BJ (cell line): ENCODE measurements at regions not wholly inside any gene's neighbourhood (a gene's known extent, or its start where the extent isn't known, plus 50 kb on each side); places are given as distances from the start of the nearest gene placed in this dataset.
"Not testable (repeated sequence)": the region's sequence is repeated elsewhere in the genome, so short reads cannot be mapped to it uniquely, and the experiment has no call there.

Experiments
- CTCF ChIA-PET: fragments of 350-600 bp; formaldehyde crosslinking; extraction: SDS; loops from one replicate; lab custom pipeline; 2021; ENCODE audit warnings: antibody characterized with exemption, inconsistent platforms; lab: Yijun Ruan, JAX
- POLR2A ChIA-PET: fragments of 300-600 bp; sonication (Branson Sonifier 250); formaldehyde crosslinking; extraction: SDS; loops from one replicate; lab custom pipeline; 2021; ENCODE audit warnings: antibody characterized with exemption; lab: Charles Lee
- DNase-seq: peaks from one replicate; pipeline ENCODE4 v3.0.0-alpha.2; 2011; ENCODE audit warnings: low read depth
- H3K27me3 ChIP-seq: 2 replicates; pipeline ENCODE4 v1.6.0; 2011; ENCODE audit warnings: low read length; ENCODE audit not compliant: control insufficient read depth, insufficient read depth
- H3K36me3 ChIP-seq: 2 replicates; pipeline ENCODE4 v1.5.1; 2011; ENCODE audit warnings: low read length; ENCODE audit not compliant: control insufficient read depth, insufficient read depth
- H3K4me3 ChIP-seq: 2 replicates; pipeline ENCODE4 v1.5.1; 2011; ENCODE audit warnings: low read depth, mild to moderate bottlenecking, control low read depth, low read length
- TF ChIP-seq, protein P1 (sequence below): IDR thresholded peaks from 2 replicates; pipeline ENCODE4 v1.5.1; 2011; ENCODE audit warnings: low read depth, mild to moderate bottlenecking, control low read depth, inconsistent platforms, low read length, moderate library complexity; ENCODE audit not compliant: insufficient read depth

DNA sequence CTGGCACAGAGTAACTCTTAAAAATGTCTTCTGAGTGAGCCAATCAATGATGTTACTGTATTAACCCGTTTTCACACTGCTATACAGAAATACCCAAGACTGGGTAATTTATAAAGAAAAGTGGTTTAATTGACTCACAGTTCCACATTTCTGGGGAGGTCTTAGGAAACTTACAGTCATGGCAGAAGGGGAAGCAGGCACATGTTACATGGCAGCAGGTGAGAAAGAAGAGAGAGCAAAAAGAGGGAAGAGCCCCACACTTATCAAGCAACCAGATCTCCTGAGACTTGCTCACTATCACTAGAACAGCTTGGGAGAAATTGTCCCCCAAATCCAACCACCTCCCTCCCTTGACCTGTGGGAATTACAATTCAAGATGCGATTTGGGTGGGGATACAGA lies 97.6 kb upstream of the MIR17HG start:
- ChIA-PET CTCF (no interaction called here), POLR2A (no interaction called here)
- TF ChIP-seq, protein P1, sequence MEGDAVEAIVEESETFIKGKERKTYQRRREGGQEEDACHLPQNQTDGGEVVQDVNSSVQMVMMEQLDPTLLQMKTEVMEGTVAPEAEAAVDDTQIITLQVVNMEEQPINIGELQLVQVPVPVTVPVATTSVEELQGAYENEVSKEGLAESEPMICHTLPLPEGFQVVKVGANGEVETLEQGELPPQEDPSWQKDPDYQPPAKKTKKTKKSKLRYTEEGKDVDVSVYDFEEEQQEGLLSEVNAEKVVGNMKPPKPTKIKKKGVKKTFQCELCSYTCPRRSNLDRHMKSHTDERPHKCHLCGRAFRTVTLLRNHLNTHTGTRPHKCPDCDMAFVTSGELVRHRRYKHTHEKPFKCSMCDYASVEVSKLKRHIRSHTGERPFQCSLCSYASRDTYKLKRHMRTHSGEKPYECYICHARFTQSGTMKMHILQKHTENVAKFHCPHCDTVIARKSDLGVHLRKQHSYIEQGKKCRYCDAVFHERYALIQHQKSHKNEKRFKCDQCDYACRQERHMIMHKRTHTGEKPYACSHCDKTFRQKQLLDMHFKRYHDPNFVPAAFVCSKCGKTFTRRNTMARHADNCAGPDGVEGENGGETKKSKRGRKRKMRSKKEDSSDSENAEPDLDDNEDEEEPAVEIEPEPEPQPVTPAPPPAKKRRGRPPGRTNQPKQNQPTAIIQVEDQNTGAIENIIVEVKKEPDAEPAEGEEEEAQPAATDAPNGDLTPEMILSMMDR: no peak
- H3K27me3 ChIP-seq: no peaks in the 10 kb centered on the region
- H3K36me3 ChIP-seq: no peaks in the 10 kb centered on the region
- DNase-seq: no peak
- H3K4me3 ChIP-seq: no peak overlapping the region

DNA sequence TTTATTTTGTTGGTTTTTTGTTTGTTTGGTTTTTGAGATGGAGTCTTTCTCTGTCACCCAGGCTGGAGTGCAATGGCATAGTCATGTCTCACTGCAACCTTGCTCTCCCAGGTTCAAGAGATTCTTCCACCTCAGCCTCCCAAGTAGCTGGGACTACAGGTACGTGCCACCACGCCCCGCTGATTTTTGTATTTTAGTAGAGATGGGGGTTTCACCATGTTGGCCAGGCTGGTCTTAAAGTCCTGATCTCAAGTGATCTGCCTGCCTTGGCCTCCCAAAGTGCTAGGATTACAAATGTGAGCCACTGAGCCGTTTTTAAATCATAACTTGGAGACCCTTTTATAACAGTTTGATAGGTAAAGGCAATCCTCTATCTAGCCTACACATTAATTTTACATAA lies 95.9 kb upstream of the MIR17HG start:
- H3K36me3 ChIP-seq, POLR2A ChIA-PET, H3K27me3 ChIP-seq, H3K4me3 ChIP-seq, CTCF ChIA-PET, DNase-seq: not testable (repeated sequence)

DNA sequence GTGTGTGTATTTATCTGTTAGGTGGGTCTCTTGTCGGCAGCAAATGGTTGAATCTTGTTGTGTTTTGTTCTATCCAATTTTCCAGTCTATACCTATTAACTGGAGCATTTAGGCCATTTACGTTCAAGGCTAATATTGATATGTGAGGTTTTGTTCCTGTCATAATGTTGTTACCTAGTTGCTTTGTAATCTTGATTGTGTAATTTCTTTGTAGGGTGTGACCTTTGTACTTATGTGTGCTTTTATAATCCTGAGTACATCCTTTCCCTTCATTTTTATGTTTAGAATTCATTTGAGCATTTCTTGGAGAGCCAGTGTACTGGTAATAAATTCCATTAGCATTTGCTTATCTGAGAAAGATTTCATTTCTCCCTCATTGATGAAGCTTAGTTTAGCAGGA lies 83.0 kb upstream of the MIR17HG start:
- Histone ChIP-seq H3K4me3 (no peak overlapping the region), H3K36me3 (no peaks in the 10 kb centered on the region), H3K27me3 (no peaks in the 10 kb centered on the region)
- TF ChIP-seq, protein P1: no peak
- DNase-seq: no peak
- POLR2A ChIA-PET: no interaction called here
- CTCF ChIA-PET: no interaction called here

DNA sequence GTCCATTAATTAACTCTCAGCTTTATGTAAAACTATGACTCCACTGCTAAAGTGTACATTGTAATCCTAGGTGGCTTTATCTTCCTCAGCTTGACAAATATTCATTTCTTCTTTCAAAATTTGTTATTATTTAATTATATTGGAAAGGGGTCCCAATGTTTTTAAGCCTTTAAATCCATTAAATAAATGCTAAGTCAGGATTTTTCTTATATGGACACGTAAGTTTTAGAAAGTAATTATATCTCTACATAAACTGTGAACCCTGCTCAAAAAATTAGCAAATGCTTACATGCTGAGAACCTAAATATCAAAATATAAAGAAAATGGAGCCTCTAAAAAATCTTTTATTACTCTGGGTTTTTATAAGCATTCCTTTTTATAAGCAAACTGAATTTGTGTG lies 78.2 kb upstream of the MIR17HG start:
- ChIA-PET CTCF (no interaction called here), POLR2A (no interaction called here)
- Histone ChIP-seq H3K4me3 (no peak overlapping the region), H3K36me3 (no peaks in the 10 kb centered on the region), H3K27me3 (no peaks in the 10 kb centered on the region)
- DNase-seq: no peak
- TF ChIP-seq, protein P1: no peak

DNA sequence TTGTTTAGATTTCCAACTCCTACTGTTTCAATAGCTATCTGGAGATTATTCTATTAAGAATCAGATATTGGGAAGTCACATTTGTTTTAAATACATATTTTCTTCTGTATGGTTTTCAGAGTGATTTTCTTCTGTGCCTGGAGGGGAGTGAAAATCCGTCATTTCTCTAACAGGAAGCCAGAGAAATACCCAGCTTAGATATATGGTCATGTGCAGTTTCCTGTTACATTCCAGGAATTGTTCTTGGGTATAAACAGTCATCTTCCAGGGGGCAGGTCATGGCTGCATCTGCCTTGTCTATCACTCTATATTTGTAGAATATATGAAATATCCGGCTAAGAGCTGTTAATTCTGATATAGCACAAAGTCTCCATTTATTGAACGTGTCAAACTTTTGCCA lies 77.5 kb upstream of the MIR17HG start:
- TF ChIP-seq, protein P1: no peak
- no peaks in the 10 kb centered on the region for H3K36me3 ChIP-seq
- no peaks in the 10 kb centered on the region for H3K27me3 ChIP-seq
- H3K4me3 ChIP-seq: no peak overlapping the region
- no peak for DNase-seq
- ChIA-PET CTCF (interaction anchor here (0.6 kb wide), 1 partner anchor 1029 kb away, joined by 3 read pairs; no protein-coding TSS in a partner anchor), POLR2A (no interaction called here)

DNA sequence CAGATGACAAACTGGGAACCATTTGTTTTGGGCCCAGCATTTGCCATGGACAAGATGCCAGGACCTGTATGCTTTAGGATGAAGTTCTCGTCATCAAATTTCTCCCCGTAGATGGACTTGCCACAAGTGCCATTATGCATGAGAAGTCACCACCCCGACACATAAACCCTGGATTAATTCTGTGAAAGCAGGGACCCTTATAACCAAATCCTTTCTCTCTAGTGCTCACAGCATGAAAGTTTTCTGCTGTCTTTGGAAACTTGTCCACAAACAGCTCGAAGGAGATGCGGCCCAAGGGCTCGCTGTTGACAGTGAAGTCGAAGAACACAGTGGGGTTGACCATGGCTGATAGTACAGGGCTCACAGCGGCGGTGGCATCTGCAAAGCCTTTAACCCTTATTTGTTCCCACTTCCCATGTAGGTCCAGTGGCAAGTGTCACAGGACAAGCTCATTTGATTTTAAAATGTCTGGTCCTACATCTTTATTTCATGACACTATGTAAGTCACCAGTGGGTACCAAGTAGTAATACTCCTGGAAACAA lies 75.2 kb upstream of the MIR17HG start:
- TF ChIP-seq, protein P1: no peak
- ChIA-PET CTCF (no interaction called here), POLR2A (no interaction called here)
- Histone ChIP-seq H3K4me3 (no peak overlapping the region), H3K36me3 (no peaks in the 10 kb centered on the region), H3K27me3 (no peaks in the 10 kb centered on the region)
- DNase-seq: no peak
